ENCODE measurements at regions not wholly inside any gene's neighbourhood (a gene's known extent, or its start where the extent isn't known, plus 50 kb on each side); places are given as distances from the start of the nearest gene placed in this dataset.

DNA sequence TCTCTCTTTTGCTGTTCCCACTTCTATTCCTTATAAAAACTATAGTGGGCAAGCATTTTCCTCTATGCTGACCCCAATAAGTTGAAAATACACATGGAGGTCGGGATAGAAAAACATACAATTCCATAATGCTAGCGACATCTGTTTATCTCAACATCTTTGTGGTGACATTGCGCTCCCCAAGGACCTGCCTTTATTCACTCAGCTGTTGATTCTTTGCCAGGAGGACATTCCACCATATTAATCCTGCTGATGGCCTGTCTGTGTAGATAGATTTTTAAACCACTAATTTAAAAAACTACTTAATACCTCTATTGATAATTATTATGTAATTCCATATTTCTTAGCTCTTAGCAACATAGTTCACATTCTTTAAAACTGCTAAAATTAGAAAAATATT lies 555.3 kb upstream of the MAP3K7 start:
- Histone ChIP-seq H3K4me3 (replicated peaks; ENCODE audit: low read depth, low read length) (no peak overlapping the region), H3K36me3 (ENCODE audit: control insufficient read depth, insufficient read depth, low read length) (no peaks in the 10 kb centered on the region), H3K27me3 (replicated peaks; ENCODE audit: control insufficient read depth, insufficient read depth, low read length) (no peaks in the 10 kb centered on the region)
- DNase-seq (ENCODE audit: extremely low read depth, insufficient read length), result no peak
- TF ChIP-seq CTCF (IDR thresholded peaks at IDR 0.05; ENCODE audit: insufficient read depth, low read length, poor library complexity, severe bottlenecking), result no peak

DNA sequence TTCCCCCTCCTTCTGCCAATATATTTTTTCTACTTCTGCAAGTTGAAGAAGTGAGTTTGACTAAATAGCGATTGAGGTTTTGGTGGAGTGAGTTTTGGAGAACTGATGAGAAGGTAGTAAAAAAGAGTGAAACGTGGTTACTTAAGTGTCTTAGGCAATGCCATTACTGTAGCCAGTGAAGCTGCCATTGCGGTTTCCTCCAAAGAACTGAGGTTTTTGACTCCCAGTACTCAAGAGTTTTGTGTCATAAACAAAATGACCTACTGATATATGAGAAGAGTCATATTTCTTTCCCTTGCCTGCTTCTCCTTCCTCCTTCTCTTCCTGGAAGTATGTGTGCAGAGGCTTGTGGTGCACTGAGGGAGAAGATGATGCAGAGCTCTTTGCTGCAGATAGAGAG lies 554.5 kb upstream of the MAP3K7 start:
- no peak overlapping the region for H3K4me3 ChIP-seq (replicated peaks; ENCODE audit: low read depth, low read length)
- H3K27me3 ChIP-seq (replicated peaks; ENCODE audit: control insufficient read depth, insufficient read depth, low read length), result no peaks in the 10 kb centered on the region
- DNase-seq (ENCODE audit: extremely low read depth, insufficient read length), result no peak
- TF ChIP-seq CTCF (IDR thresholded peaks at IDR 0.05; ENCODE audit: insufficient read depth, low read length, poor library complexity, severe bottlenecking), result no peak
- H3K36me3 ChIP-seq (ENCODE audit: control insufficient read depth, insufficient read depth, low read length), result no peaks in the 10 kb centered on the region

DNA sequence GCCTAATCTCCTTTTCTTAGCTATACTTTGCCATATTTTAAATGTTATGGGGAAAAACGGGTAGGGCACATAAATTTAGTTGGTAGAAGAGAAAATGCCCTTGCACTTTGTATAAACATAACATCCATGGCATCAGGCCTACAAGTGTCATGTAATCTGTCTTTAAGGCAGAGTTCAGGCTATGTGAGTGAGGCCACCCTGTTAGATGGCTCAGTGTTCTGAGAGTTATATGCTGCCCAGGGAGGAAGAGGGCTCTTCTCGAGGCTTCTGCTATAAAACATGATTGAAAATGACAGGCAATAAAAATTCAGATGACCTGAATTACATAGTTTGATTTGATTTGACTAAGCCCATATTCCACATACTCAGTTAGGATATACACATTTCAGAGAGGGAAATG lies 553.6 kb upstream of the MAP3K7 start:
- no peak overlapping the region for H3K4me3 ChIP-seq (replicated peaks; ENCODE audit: low read depth, low read length)
- H3K27me3 ChIP-seq (replicated peaks; ENCODE audit: control insufficient read depth, insufficient read depth, low read length), result no peaks in the 10 kb centered on the region
- DNase-seq (ENCODE audit: extremely low read depth, insufficient read length), result no peak
- no peak for TF ChIP-seq CTCF (IDR thresholded peaks at IDR 0.05; ENCODE audit: insufficient read depth, low read length, poor library complexity, severe bottlenecking)
- no peaks in the 10 kb centered on the region for H3K36me3 ChIP-seq (ENCODE audit: control insufficient read depth, insufficient read depth, low read length)

DNA sequence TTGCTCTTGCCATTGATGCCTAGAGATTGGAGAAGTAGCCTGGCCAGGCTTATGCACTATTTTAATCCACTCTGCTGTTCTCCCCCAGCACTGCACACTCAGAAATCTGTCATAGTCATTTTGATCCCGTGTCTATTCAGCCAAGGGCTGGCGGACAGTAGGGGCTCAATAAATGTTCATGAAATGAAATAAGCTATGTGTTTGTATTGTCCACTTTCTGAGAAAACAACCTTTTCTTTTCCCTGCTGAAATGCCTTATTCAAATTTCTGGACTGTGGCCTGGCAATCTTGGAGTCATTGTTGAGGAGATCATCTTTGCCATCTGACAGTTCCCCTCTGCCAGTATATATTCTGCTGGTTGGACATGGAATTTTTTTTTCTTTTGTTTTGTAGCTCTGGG lies 550.4 kb upstream of the MAP3K7 start:
- DNase-seq (ENCODE audit: extremely low read depth, insufficient read length), result no peak

GRCh38 chr6:91135406-91136103 lies 548.7 kb upstream of the MAP3K7 start:
- DNase-seq (ENCODE audit: extremely low read depth, insufficient read length), result no peak
- Histone ChIP-seq H3K36me3 (ENCODE audit: control insufficient read depth, insufficient read depth, low read length) (no peaks in the 10 kb centered on the region), H3K4me3 (replicated peaks; ENCODE audit: low read depth, low read length) (no peak overlapping the region), H3K27me3 (replicated peaks; ENCODE audit: control insufficient read depth, insufficient read depth, low read length) (no peaks in the 10 kb centered on the region)
- no peak for TF ChIP-seq CTCF (IDR thresholded peaks at IDR 0.05; ENCODE audit: insufficient read depth, low read length, poor library complexity, severe bottlenecking)

More for the DNA sequence above, 550.4 kb upstream of the MAP3K7 start:
- Histone ChIP-seq H3K36me3 (ENCODE audit: control insufficient read depth, insufficient read depth, low read length) (no peaks in the 10 kb centered on the region), H3K27me3 (replicated peaks; ENCODE audit: control insufficient read depth, insufficient read depth, low read length) (no peaks in the 10 kb centered on the region), H3K4me3 (replicated peaks; ENCODE audit: low read depth, low read length) (no peak overlapping the region)
- TF ChIP-seq CTCF (IDR thresholded peaks at IDR 0.05; ENCODE audit: insufficient read depth, low read length, poor library complexity, severe bottlenecking), result no peak

DNA sequence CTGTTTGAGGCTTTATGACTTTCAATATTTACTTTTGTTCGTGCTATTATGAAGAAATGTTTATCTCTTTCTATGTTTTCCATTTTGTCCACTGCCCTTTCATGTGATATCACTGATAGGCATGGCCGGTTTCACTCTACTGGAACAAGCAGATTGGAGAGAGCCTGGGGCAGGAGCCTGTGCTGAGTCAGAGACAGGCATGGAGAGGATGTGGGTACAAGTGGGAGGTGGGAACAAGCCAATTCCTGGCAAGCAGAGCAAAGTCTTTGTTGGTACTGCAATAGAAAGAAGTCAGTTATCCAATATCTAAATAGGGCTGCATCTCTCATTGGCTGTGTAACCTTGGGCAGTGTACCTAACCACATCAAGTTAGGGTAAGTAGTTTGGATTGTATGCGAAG lies 545.6 kb upstream of the MAP3K7 start:
- no peak for TF ChIP-seq CTCF (IDR thresholded peaks at IDR 0.05; ENCODE audit: insufficient read depth, low read length, poor library complexity, severe bottlenecking)

More for the DNA sequence above, 545.6 kb upstream of the MAP3K7 start:
- no peak overlapping the region for H3K4me3 ChIP-seq (replicated peaks; ENCODE audit: low read depth, low read length)
- no peaks in the 10 kb centered on the region for H3K27me3 ChIP-seq (replicated peaks; ENCODE audit: control insufficient read depth, insufficient read depth, low read length)
- no peaks in the 10 kb centered on the region for H3K36me3 ChIP-seq (ENCODE audit: control insufficient read depth, insufficient read depth, low read length)
- DNase-seq (ENCODE audit: extremely low read depth, insufficient read length), result no peak
